HG03045 (cell line): ENCODE measurements at regions not wholly inside any gene's neighbourhood (a gene's known extent, or its start where the extent isn't known, plus 50 kb on each side); places are given as distances from the start of the nearest gene placed in this dataset.
"Not testable (repeated sequence)": the region's sequence is repeated elsewhere in the genome, so short reads cannot be mapped to it uniquely, and the experiment has no call there.

Source experiments
- ATAC-seq: cut with Tn5 transposase; IDR thresholded peaks from one replicate; pipeline ENCODE4 v1.9.1; 2021; ENCODE audit warnings: mild to moderate bottlenecking, moderate library complexity; ENCODE audit not compliant: unreplicated experiment

- ATAC-seq, result not testable (repeated sequence)
Observed at GRCh38 chr5:163336074-163336473, 101.3 kb upstream of the CCNG1 start.

- ATAC-seq, result no peak
Observed at GRCh38 chr5:163339148-163339547, 98.2 kb upstream of the CCNG1 start.

- ATAC-seq, result not testable (repeated sequence)
Observed at GRCh38 chr5:163340378-163340777, 97.0 kb upstream of the CCNG1 start.

GRCh38 chr5:163342306-163342705 is 95.1 kb upstream of the CCNG1 start:
- no peak for ATAC-seq

GRCh38 chr5:163345216-163345615 is 92.2 kb upstream of the CCNG1 start:
- no peak for ATAC-seq

- peak; percentile 72 for ATAC-seq
Observed at GRCh38 chr5:163347671-163348070, 89.7 kb upstream of the CCNG1 start.

- no peak for ATAC-seq
Observed at GRCh38 chr5:163350083-163350482, 87.3 kb upstream of the CCNG1 start.

GRCh38 chr5:163352531-163352930 is 84.9 kb upstream of the CCNG1 start:
- no peak for ATAC-seq

GRCh38 chr5:163355811-163356210 is 81.6 kb upstream of the CCNG1 start:
- ATAC-seq, result not testable (repeated sequence)

GRCh38 chr5:163357636-163358035 is 79.8 kb upstream of the CCNG1 start:
- ATAC-seq, result no peak

- no peak for ATAC-seq
Observed at GRCh38 chr5:163360656-163361055, 76.7 kb upstream of the CCNG1 start.

- ATAC-seq, result no peak
Observed at GRCh38 chr5:163361450-163361849, 75.9 kb upstream of the CCNG1 start.

GRCh38 chr5:163362840-163363371 is 74.5 kb upstream of the CCNG1 start:
- ATAC-seq, result no peak

GRCh38 chr5:163363389-163363788 is 74.0 kb upstream of the CCNG1 start:
- no peak for ATAC-seq

- ATAC-seq, result no peak
Observed at GRCh38 chr5:163366757-163367156, 70.6 kb upstream of the CCNG1 start.

GRCh38 chr5:163369776-163370385 is 67.5 kb upstream of the CCNG1 start:
- no peak for ATAC-seq

GRCh38 chr5:163373436-163374084 is 63.8 kb upstream of the CCNG1 start:
- ATAC-seq, result no peak

- ATAC-seq, result no peak
Observed at GRCh38 chr5:163377982-163378381, 59.4 kb upstream of the CCNG1 start.

- ATAC-seq, result no peak
Observed at GRCh38 chr5:163379298-163380155, 57.9 kb upstream of the CCNG1 start.

GRCh38 chr5:163381832-163382231 is 55.6 kb upstream of the CCNG1 start:
- ATAC-seq, result no peak

GRCh38 chr5:163383754-163384153 is 53.6 kb upstream of the CCNG1 start:
- ATAC-seq, result no peak

- no peak for ATAC-seq
Observed at GRCh38 chr5:163384669-163385068, 52.7 kb upstream of the CCNG1 start.
